Stimulated activated CD8-positive, alpha-beta memory T cell treated with anti-CD3 and anti-CD28 coated beads, Interleukin-2, amount 100 ng/mL, for 1 hour (primary cell): ENCODE measurements at regions not wholly inside any gene's neighbourhood (a gene's known extent, or its start where the extent isn't known, plus 50 kb on each side); places are given as distances from the start of the nearest gene placed in this dataset.
"Not testable (repeated sequence)": the region's sequence is repeated elsewhere in the genome, so short reads cannot be mapped to it uniquely, and the experiment has no call there.

Experiments used
- DNase-seq, 2 donors: peaks; one replicate each; pipeline ENCODE4 v3.0.0-alpha.2; 2020; ENCODE audit warnings: low read depth in 2 of 2

DNA sequence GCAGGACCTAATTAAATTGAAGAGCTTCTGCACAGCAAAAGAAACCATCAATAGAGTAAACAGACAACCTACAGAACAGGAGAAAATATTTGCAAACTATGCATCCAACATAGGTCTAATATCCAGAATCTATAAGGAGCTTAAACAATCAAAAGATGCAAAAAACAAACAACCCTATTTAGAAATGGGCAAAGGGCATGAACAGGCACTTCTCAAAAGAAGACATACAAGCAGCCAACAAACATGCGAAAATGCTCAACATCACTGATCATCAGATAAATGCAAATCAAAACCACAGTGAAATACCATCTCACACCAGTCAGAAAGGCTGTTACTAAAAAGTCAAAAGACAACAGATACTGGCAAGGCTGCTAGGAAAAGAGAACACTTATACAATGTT, 189.2 kb downstream of the CYP26B1 start:
- not testable (repeated sequence) for DNase-seq

DNA sequence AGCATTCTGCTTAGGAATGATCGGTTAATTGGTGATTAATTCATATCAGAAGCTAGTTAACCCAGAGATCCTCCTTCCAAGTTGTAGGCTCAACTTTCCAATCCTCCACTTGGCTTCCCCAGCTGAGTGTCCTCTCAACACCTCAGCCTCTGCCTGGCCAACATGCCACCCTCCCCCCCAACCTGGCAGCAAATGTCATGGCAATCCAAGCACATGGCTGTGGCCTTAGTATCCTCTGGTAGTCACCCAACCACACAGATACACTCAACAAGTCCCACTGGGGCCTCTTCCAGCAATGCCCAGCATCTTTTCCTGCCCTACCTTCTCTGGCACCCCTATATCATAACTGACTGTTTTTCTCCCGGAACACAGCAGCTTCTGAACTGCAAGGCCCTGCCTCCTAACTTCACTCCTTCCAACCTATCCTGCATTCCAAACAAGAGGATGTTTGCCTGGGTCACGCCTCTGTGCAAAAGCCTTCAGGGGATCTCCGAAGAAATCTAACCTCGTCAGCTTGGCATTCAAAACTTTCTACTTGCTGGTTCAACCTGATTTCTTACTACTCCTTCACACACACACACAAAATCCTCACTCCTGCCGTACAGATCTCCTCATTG, 195.0 kb downstream of the CYP26B1 start:
- no peak for DNase-seq

DNA sequence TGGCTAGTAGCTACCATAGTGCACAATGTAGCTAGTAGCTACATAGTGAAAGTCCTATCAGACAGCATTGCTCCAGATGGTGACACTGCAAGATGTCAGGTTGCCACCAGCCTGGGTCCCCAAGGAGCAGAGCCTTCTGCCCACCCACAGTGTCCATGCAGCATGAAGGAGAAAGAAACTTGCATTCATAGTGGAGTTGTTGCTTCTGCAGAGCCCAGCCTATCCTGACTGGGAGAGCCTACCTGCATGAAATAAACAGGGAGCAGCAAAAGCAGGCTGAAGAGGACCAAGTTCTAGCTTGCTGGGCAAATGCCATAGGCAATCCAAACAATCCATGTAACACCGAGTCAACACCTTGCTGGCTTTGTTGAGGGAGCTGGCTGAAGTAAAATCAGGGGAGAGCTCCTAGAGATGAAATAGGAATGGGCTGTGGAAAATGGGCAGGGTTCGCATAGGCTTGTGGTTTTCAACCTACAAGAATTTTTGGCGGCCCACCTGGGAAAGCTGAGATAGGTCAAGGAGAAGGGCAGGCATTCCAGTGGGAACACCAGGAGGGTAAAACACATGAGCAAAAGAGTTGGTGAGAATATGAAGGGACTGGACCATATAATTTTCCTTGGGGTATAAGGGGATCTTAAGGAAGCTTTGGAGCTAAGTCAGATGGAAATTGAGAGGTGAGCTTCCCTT, 195.8 kb downstream of the CYP26B1 start:
- DNase-seq, result no peak

DNA sequence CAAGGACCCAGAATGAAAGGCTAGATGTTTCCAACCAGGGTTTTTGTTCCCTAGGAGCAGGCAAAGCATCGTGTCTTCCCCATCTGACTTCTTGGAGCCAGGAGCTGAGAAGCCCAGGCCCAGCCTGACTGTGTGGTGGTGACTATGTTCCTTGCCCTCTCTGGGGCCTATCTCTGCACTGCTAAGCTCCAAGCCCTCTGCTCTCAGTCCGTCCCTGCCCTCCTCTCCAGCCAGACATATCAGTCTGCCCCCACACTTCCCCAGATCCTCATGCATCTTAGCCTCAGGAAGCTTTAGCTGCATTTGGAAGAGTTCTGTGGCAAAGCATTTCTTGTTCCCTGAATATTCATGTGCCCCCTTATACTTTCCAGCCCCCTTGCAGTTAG, 196.6 kb downstream of the CYP26B1 start:
- no peak for DNase-seq

DNA sequence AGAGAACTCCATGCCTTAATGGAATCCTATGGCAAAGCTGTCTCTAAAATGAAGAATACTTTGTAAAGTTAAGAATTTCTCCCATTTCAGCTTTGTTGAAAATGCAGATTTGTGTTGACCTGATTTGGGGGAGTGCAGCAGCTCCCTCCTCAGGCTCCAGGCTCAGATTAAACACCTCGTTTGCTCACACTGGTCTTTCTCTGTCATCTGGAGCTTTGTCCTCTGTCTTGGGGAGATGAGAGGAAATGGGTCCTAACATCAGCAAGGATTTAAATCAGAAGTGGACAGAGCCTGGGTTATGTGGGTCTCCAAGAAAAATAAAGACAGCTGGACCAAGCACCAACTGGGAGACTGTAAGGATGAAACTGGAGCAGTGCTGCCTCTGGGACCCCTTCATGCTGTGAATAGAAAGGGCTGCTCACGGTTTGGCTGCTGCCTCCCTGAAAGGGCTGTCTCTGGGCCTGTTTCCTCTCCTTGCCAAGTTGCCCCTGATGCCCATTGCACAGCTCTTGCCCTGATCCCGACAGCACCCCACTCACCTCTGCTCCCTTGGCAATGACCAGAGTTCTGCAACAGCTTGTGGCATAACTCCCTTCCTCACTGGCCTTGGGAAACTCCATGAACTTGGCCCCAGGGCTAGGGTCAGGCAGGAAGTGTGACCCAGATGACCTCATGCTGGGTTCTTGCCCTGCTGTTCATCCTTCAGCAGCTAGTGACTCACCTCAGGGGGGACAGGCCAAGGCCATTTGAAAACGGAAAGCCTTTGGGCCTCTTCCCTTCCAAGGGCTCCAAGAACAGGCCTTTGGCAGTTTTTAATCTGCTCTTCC, 197.2 kb downstream of the CYP26B1 start:
- DNase-seq, result no peak

DNA sequence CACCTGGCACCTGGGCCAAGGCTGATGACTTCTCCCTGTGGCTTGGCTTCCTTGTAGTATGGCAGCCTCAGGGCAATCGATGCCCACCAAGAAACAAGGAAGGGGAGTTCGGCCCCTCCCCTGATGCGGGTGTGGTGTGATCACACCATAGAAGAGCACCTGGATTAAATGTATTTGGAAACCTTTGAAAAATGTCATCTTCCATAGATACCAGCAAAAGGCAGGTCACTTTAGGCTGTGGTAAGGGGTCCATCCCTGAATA, 198.2 kb downstream of the CYP26B1 start:
- no peak for DNase-seq

DNA sequence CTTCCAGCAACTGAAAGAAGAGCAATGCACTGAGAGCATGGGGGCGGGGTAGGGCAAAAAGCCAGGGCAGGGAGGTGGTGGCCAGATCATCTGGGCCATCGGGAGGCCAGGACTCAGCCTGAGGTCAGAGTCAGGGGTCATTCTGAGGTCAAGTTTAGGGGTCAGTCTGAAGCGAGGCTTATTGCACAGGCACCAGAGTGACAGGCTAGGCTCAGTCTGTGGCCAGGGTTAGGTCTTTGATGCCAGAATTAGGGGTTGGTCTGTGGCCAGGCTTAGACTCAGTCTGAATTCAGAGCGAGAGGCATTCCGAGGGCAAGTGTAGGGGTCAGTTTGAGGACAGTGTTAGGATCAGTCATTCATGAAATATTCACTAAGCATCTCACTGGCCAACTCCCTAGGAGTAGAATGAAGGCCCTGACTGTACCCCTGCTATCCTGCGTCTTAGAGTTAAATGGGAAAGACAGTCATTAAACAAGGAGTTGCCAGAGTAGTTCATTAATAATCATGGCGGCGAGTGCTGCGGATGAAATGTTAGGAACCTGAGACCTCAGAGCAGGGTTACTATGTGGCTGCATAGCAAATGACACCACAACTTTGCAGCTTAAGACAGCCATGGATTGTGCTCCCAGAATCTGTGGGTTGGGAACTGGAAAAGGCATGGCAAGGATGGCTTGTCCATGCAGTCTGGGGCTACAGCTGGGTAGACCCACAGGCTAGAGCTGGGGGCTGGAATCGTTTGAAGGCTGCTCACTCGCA, 198.7 kb downstream of the CYP26B1 start:
- no peak for DNase-seq

DNA sequence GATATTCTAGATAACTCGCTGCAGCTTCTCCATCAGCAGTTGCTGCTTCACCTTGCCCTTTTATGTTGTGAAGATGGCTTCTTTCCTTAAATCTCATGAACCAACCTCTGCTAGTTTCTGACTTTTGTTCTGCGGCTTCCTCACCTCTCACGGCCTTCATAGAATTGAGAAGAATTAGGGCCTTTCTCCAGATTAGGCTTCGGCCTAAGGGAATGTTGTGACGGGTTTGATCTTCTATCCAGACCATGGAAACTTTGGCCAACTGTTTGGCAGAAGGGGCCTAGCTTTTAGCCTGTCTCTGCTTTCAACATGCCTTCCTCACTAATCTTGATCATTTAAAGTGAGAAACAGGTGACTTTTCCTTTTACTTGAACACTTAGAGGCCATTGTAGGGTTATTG, 199.9 kb downstream of the CYP26B1 start:
- DNase-seq, result no peak

DNA sequence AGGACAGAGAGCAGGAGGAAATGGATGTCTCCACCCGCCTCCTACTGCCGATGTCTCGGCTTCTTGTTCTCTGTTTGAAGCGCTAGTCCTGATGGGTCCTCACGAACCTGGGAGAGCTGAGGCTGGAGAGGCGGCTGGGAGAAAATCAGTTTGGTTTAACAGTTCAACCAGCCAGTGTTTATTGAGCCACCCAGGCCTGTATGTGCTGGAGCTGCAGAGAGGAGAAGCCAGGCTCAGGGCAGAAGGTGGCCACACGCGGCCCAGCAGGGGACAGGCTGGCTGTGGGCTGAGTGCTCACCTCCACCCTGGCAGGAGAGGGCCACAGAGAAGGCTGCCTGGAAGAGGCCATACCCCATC, 202.1 kb downstream of the CYP26B1 start:
- DNase-seq, result no peak

DNA sequence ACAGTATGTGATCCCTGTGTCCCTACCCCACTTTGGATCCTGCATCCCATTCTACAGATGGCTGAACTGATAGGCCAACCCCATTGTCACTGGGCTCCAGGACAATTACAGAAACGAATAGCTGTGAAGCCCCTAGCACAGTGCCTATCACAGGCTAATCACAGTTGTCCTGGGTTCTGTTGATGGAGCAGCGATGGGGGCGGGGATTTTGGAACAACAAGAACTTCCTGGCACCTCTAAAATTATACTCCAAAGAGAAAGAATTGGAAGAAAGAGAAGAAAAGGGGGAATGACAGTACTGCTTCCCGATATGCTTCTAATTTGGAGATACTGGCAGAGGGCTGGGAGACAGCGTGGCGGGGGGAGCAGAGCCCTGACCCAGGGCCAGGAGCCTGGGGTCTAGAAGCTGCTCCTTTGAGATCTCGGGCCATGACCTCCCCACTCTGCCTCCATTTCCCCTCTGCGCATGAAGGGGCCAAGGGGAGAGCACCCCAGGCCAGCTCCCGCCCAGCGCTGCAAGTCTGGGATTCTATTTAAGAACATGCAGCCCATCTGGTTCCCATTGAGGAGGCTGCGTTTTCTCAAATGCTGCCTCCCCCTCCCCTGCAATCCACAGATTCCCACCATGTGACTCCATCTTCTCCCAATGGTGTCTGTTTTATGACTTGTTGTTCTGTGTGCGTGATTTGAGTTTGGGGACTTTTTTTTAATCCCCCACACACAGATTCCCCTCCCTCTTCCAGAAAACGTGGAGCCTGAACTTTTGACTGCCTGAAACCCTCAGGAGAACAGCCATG, 202.7 kb downstream of the CYP26B1 start:
- DNase-seq, result no peak

DNA sequence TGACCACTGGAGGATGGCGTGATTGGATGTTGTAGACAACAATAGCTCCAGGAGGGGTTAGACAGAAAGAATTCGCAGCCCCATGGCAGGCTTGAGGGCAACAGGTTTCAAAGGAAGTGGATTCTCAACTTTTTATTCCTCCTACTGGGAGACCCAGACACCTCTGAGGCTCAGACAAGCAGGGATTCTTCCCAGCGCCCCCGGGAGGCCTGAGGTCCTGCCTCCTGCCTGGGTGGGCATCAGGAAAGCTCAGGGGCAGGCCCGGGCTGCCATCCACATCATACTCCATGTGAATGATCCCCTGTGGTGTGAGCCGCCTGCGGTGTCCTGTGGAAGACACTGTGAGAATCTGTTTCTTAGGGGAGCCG, 203.5 kb downstream of the CYP26B1 start:
- DNase-seq, result no peak

DNA sequence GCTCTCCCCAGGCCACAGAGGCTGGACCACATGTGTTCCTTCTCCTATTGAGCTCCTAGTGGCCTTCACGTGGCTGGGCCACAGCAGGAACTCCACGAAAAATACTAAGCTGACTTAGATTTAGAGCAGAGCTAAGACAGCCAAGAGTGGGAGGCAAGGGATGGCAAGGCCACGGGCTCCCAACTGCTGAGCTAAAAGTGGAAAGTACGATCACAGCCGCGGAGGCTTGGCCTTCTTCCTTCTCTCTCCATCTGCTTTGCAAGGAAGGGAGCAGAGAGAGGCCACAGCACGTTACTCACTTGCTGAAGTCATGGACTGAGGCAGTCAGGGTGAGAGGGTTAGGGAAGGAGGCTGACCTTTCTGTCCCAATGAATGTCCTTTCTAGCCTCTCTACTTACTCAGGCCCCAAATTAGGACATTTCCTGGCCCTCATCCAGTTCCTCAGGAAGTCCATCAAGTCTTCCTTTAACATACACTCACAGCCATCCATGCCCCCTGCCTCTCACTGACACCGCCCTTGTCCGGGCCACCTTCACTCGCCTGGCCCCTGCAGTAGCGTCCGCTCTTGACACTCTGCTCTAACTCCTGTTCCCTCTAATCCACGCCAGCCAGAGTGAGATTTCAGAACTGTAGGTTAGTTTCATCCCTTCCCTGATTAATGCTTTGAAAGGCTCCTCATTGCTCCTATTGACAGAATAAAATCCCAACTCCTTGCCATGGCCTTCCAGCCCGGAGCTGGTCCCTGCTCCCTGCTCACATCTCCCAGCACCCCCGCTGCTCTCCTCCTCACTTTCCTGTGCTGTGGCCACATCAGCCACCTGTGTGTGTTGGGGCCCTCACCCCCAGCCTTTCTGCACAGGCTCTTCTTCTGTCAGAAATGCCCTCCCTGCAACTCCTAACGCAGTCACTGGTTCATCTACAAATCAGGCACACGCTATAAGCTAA, 204.2 kb downstream of the CYP26B1 start:
- DNase-seq, result no peak

DNA sequence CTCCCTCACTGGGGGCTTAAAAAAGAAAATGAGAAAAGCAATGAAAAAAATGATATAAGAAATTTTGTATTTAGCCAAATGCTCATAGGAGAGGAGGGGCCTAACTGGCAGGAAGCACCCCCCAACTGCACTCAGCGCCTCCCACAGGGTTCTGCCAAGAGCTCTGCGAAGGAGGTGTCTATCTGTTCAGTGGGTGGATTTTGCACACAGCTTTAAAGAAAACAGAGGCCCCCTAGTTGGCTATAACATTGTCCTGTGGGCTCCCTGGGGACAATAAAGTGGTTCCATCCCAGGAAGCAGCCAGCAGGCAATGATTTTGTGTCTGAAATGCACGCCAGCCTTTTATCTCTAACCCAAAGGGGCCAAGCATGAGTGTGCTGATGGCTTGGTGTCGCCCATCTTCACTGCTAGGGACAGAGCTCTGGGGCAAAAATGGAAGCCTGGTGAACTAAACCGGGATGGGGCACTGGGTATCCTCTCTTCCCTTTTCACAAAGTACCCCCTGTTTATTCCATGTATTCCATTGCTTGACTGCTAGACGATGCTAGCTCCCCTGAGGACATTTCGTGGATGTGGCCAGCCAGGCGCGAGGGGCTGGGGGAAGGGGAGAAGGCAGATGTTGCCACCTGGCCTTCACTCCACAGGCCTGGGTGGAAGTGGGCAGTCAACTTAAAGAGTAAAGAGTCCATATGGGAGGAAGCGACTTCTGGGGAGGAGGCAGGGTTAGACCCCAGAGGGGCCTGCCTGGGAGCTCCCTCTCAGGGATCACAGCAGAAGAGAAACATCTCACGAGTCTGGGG, 205.7 kb downstream of the CYP26B1 start:
- no peak for DNase-seq

DNA sequence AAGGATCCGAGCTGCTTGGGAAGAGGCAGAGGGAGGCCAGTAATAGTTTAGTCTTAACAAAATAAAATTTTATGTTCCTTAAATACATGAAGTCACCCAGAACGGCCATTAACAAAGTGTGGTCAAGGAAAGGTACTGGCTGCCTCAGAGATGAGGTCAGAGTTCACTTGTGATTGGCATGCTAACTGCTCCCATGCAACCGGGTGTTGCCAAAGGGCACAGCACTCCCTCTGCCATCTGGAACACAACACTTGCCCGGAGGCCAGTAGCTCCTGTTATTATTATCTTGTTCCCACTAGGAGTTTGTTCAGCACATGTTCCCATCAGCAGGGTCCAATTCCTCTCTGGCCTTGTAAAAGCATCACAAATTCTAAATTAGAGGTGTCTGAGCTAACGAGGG, 207.0 kb downstream of the CYP26B1 start:
- no peak for DNase-seq

DNA sequence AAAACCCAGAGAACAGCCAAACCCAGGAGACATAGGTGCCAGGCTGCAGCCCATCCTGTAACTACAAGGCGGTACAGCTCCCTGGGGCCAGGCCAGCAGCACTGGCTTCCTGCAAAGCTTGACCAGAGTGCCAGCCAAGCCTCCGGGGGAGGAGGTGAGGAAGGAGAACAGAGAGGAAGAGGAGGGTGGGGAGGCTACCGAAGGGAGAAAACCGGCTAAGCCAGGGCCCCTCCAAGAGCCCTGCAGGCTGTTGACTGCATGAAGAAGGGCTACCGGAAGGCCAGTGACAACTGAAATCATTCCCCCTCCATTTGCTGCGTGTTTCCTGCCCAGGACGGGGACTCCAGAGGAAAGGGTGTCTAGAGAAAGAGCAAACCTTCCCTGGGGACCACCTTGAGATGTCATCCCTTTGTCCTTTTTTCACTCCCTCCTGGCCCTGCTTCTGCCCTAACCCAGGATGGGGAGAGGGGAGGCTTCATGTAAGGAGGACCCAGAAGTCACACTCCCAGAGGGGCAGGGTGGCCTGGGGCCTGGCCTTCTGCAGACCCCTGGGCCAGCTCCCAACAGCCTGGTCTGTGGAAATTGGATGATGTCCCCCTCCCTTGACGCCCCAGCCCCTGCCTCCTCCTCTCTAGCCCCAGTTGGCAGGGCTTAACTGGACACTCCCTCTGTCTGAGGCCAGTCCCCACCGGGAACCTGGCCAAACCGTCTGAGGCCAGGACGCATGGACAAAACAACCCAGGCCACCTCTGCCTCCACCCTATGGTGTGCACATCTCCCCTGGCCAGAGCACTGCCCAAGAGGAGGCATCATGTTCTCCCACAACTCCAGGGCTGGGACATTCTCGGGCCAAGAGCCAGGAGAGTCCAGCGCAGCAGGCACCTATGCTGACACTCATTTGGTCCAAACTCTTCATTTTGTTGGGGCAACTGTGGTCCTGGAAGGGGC, 207.8 kb downstream of the CYP26B1 start:
- DNase-seq, result no peak

DNA sequence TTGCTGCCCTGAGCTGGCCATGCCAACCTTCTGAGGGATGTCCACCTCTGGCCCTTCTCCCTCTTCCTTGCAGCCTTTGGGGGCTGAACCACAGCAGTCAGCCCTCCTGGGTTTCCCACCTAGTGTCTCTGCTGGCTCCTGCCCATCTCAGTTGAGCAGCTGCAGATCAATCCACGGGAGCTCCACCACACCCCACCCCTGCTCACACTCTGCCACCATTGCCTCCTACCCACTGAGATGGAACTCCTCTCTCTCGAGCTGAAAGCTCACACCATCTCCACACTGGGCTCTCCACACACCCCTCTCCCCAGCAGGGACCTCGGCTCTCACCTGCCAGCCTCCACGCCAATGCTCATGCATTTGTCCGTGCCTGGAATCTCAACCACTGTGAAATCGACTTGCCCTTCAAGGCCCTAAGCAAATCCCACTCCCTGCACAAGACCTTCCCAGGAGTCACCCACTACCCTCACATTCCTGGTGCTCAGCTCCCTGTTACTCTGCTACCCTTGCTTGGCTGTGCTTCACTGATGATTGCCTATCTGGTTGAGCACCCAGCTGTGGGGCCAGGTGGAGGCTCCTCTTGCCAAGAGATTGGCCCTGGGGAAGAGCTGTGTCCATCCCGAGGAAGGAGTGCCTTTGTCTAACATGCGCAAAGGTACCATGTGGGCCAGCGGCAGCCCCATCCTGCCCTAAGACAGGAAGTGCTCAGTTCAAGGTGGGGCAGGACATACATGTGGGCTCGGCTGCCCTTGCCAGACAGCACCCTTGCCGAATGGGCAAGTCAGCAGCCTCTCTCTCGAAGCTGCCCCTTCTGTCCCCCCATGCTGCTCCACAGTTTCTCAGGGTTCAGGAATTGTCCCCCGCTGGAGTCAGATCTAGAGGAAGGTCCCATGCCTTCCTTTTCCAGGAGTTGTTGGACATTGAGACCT, 208.7 kb downstream of the CYP26B1 start:
- no peak for DNase-seq

DNA sequence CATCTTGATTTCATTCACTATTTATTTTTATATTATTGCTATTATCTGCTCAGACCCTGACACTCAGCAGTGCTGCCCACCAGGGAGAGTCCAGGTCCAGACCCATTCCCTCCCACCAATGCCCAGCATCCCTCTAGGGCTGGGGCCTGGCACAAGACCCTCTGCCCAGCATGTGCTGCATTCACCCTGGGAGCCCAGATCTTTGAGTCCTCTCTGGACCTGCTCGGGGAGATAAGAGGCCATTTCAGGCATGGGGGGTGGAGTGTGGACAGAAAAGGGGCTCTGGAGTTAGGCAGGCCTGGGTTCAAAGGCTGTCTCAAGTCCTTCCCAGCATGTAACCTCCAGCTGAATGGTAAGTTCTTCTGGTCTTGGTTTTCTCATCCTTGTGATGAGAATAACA, 209.6 kb downstream of the CYP26B1 start:
- no peak for DNase-seq

DNA sequence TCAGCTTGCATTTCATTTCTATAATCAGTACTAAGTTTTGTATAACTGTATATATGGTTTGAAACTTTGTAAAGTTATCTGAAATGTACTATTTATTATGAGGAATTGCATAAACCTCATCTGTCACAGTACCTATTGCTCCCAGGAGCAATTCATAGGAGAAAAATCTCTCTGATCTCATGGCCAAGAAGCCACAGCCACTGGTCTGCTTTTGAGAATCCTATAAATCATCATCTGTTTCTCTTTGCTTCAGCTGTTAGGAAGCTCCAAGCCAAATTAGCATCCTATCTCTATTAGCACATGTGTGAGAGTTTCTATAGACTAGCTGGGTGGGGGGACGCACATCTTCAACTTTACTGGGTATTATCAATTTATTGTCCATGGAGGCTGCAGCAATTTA, 210.3 kb downstream of the CYP26B1 start:
- no peak for DNase-seq
